ENCODE measurements at regions not wholly inside any gene's neighbourhood (a gene's known extent, or its start where the extent isn't known, plus 50 kb on each side); places are given as distances from the start of the nearest gene placed in this dataset.

DNA sequence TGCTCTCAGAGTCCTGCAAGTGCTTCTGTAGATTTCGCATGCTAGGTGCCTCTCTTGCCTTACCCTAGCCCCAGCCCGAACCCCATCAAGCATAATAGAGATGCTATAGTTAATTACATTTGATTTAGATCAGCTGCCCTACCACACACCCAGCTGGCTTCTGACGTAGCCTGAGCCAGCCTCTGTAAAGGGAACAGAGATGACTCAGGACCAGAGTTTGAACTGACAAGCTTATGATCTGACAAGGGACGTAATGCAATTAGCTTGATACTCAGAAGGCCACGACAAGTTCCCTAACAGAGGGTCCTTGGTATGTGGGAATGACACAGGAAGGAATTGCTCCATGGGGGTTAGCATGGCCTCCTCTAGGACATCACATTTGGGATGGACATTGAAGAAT, 126.6 kb downstream of the LRATD1 start:
- TF ChIP-seq ZFX (IDR thresholded peaks at IDR 0.05; ENCODE audit: borderline replicate concordance): no peak
- TF ChIP-seq, protein P1, sequence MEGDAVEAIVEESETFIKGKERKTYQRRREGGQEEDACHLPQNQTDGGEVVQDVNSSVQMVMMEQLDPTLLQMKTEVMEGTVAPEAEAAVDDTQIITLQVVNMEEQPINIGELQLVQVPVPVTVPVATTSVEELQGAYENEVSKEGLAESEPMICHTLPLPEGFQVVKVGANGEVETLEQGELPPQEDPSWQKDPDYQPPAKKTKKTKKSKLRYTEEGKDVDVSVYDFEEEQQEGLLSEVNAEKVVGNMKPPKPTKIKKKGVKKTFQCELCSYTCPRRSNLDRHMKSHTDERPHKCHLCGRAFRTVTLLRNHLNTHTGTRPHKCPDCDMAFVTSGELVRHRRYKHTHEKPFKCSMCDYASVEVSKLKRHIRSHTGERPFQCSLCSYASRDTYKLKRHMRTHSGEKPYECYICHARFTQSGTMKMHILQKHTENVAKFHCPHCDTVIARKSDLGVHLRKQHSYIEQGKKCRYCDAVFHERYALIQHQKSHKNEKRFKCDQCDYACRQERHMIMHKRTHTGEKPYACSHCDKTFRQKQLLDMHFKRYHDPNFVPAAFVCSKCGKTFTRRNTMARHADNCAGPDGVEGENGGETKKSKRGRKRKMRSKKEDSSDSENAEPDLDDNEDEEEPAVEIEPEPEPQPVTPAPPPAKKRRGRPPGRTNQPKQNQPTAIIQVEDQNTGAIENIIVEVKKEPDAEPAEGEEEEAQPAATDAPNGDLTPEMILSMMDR (IDR thresholded peaks at IDR 0.05): no peak
- no peak overlapping the region for H3K27ac ChIP-seq

DNA sequence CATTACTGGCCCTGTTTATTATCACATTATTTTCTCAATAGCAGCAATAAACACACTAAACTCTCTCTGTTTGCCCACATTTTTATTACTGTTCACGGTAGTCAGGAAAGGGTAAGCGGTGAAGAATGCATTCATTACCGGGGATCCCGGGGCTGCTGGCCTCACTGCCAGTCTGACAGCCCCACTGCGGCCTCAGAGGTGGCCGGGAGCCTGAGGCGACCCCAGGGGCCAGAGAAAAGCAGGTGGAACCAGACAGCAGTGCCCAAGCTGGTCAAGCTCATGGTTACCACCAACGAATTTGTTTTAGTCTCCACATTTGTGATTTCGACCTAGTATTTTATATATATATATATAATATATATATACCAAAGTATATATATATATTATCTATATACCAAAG, 127.7 kb downstream of the LRATD1 start:
- TF ChIP-seq, protein P1 (IDR thresholded peaks at IDR 0.05): no peak
- no peak for TF ChIP-seq ZFX (IDR thresholded peaks at IDR 0.05; ENCODE audit: borderline replicate concordance)
- no peak overlapping the region for H3K27ac ChIP-seq

DNA sequence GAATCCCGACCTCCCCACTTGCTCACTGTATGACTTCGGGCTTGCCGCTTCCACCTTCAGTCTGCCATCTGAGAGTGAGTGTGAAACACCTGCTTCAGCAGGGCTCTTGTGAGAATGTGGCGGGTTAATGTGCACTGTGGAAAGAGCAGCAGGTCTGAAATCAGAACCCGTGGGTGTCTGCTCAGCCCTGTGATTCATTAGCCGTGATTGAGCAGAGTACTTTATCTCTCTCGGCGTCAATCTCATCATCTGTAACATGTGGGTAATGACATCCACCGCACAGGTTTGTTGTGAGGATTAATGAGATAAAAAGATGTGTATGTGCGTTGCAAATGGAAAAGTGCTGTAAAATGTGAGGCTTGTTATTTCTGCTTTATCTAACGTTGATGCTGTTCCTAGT, 128.6 kb downstream of the LRATD1 start:
- H3K27ac ChIP-seq: no peak overlapping the region
- TF ChIP-seq, protein P1 (IDR thresholded peaks at IDR 0.05): no peak
- TF ChIP-seq ZFX (IDR thresholded peaks at IDR 0.05; ENCODE audit: borderline replicate concordance): no peak

DNA sequence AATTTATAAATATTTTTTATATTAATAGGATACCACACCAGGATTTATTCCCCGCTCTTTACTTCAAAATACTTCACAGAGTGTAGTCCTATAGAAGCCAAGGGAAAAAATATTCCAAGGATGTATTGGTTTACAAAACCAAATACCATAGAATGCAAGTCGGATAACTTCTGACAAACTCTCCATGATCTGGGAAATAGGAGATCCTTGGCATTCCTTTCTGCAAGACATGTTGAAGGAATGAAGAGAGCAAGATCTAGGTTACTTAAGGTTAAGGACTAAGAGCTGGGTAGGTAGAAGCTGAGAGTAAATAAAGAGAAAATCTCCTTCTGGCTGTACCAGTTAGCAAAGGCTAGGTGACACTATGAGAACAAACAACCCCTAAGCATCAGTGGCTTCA, 141.2 kb downstream of the LRATD1 start:
- H3K27ac ChIP-seq: no peak overlapping the region
- TF ChIP-seq, protein P1 (IDR thresholded peaks at IDR 0.05): no peak
- no peak for TF ChIP-seq ZFX (IDR thresholded peaks at IDR 0.05; ENCODE audit: borderline replicate concordance)

DNA sequence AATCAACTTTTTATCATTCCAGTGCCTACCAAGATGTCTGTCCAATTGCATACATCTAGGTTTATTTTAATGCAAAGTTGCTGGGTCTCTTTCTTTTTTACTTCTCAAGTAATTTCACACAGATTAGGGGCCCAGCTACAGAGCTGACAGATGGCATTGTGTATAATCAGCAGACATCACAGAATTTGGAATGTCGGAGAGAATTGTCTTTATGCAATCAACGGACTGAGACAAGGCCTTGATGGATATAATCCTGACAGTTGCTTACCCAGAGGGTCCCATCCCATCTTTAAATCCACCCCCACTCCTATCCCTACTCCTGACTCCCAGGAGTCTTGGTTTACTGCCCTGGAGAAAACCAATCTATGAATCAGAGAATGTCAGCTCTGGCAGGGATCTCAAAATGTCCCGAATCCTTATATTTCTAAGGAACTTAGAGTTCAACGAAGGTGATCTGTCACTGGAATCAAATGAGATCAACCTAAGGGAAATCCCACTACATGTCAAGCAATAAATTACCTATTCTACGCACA, 142.0 kb downstream of the LRATD1 start:
- H3K27ac ChIP-seq: no peak overlapping the region
- TF ChIP-seq ZFX (IDR thresholded peaks at IDR 0.05; ENCODE audit: borderline replicate concordance): no peak
- TF ChIP-seq, protein P1 (IDR thresholded peaks at IDR 0.05): no peak

DNA sequence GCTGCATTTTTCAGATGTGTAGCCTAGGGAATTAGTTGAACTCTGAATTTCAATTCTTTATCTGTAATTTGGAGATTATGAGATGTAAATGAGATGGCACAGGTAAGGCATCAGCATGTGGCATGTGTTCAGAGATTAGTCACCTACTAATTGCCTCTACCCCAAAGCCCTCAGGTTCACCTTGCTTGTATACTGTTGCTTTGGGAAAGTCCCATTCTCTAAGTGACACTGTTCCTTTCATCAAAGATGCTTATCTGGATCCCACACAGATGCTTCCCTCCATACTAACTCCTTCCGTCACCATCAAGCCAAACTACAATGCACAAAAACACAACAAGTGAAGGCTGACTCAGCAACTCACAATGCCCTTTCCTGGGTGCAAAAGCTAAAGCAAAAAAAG, 143.7 kb downstream of the LRATD1 start:
- no peak for TF ChIP-seq ZFX (IDR thresholded peaks at IDR 0.05; ENCODE audit: borderline replicate concordance)
- TF ChIP-seq, protein P1 (IDR thresholded peaks at IDR 0.05): no peak
- H3K27ac ChIP-seq: no peak overlapping the region

DNA sequence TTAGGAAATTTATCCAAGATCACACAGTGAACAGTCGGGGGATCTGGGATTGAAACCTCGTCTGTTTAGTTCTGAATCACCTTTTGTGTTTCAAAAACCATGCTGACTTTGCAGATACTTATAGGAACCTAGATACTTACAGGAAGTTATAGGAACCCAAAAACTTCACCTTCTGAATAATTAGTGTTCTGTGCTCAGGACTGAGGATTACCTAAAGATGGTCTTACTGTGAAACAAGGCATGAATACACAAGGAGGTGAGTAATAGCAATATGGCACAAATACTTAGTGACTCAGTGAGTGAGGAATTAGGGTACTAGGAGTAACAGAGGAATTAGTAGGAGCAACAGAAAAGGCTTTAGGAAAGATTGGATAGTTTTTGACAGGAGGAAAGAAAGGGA, 145.5 kb downstream of the LRATD1 start:
- TF ChIP-seq, protein P1 (IDR thresholded peaks at IDR 0.05): no peak
- no peak for TF ChIP-seq ZFX (IDR thresholded peaks at IDR 0.05; ENCODE audit: borderline replicate concordance)
- no peak overlapping the region for H3K27ac ChIP-seq

All from 22Rv1 (cell line).